Lower lobe of right lung (tissue), 2 donors: ENCODE measurements at regions not wholly inside any gene's neighbourhood (a gene's known extent, or its start where the extent isn't known, plus 50 kb on each side); places are given as distances from the start of the nearest gene placed in this dataset.

Source experiments
- ATAC-seq, 2 donors: fragments of 200-7000 bp; cut with Tn5 transposase; one replicate each; pipeline ENCODE4 v1.9.1; 2020 to 2022; ENCODE audit warnings: mild to moderate bottlenecking in 2 of 2, moderate library complexity in 2 of 2
- DNase-seq: peaks from one replicate; pipeline ENCODE4 v3.0.0-alpha.2; 2020
- H3K27ac ChIP-seq: fragments of 200-600 bp; one replicate; pipeline ENCODE4 v1.8.0; 2022
- H3K27me3 ChIP-seq: fragments of 200-600 bp; one replicate; pipeline ENCODE4 v1.8.0; 2022; ENCODE audit warnings: low read depth
- H3K36me3 ChIP-seq: fragments of 200-600 bp; one replicate; pipeline ENCODE4 v1.8.0; 2022; ENCODE audit warnings: mild to moderate bottlenecking
- H3K4me1 ChIP-seq: fragments of 200-600 bp; one replicate; pipeline ENCODE4 v1.8.0; 2022
- H3K4me3 ChIP-seq: fragments of 200-600 bp; one replicate; pipeline ENCODE4 v1.8.0; 2022; ENCODE audit warnings: mild to moderate bottlenecking
- H3K9me3 ChIP-seq: fragments of 200-600 bp; one replicate; pipeline ENCODE4 v1.8.0; 2022
- CTCF ChIP-seq: fragments of 200-600 bp; IDR thresholded peaks from one replicate; pipeline ENCODE4 v1.8.0; 2022; ENCODE audit warnings: antibody characterized with exemption, mild to moderate bottlenecking
- intact Hi-C: fragments of 100-400 bp; cut with DNase I; formaldehyde crosslinking; loops from one replicate; pipeline ENCODE4 v1.11.0; 2022
- donor health status: DM: no; HTN: yes; CAD: no; lungs with severe emphysema.

GRCh38 chr2:154978244-154978643 lies 279.7 kb downstream of the KCNJ3 start:
- TF ChIP-seq CTCF: no peak
- H3K27ac ChIP-seq: no peak overlapping the region
- no peak overlapping the region for H3K4me3 ChIP-seq
- no peaks in the 10 kb centered on the region for H3K4me1 ChIP-seq
- H3K36me3 ChIP-seq: no peaks in the 10 kb centered on the region
- no peaks in the 10 kb centered on the region for H3K9me3 ChIP-seq
- ATAC-seq: no peak
- DNase-seq: no peak
- intact Hi-C loops: no loop called here
- no peaks in the 10 kb centered on the region for H3K27me3 ChIP-seq

DNA sequence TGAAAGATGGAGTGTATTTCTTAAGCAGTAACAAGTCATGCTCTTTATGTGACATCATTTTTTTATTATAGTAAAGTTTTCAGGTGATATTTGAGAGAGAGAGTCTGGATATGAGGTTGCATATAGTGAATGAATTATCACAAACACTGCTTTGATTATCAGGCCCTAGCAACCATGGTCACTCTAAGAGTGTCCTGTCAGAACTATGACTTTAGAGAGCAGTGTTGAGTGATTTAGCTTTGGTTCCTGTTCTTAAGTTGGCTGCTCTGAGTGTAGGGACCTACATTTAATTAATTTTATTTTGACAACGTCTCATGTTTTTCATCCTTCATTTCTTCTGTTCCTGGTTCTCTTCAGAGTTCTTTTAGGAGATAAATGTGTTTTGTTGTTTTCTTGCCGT lies 275.5 kb downstream of the KCNJ3 start:
- Histone ChIP-seq H3K4me3 (no peak overlapping the region), H3K9me3 (no peaks in the 10 kb centered on the region), H3K27ac (no peak overlapping the region), H3K27me3 (no peaks in the 10 kb centered on the region), H3K36me3 (no peaks in the 10 kb centered on the region), H3K4me1 (no peaks in the 10 kb centered on the region)
- ATAC-seq: no peak
- DNase-seq: no peak
- intact Hi-C loops: no loop called here
- no peak for TF ChIP-seq CTCF

DNA sequence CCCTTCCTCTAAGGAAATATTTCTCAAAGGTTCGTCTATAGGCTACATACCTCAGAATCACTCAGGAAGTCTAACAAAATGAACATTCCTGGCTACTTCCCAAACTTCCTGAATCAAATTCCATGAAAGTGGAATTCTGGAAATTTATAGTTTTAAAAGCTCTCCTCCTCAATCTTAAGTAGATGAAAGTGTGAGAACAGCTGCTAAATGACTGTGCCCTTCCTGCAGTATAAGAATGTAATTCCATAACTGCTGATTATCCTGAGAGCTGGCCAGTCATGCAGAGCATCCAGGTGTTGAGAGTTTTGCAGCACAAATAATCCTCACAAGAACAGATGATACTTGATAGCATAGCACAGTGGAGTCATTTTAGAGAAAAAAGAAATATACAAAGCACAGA lies 265.0 kb downstream of the KCNJ3 start:
- Histone ChIP-seq H3K27me3 (no peaks in the 10 kb centered on the region), H3K36me3 (no peaks in the 10 kb centered on the region), H3K4me1 (no peaks in the 10 kb centered on the region), H3K4me3 (no peak overlapping the region), H3K9me3 (no peaks in the 10 kb centered on the region), H3K27ac (no peak overlapping the region)
- DNase-seq (no peak), ATAC-seq (no peak)
- intact Hi-C loops: no loop called here
- TF ChIP-seq CTCF: no peak

GRCh38 chr2:154961676-154962075 lies 263.2 kb downstream of the KCNJ3 start:
- no peak for TF ChIP-seq CTCF
- Histone ChIP-seq H3K27ac (no peak overlapping the region), H3K36me3 (no peaks in the 10 kb centered on the region), H3K27me3 (no peaks in the 10 kb centered on the region), H3K4me1 (no peaks in the 10 kb centered on the region), H3K9me3 (no peaks in the 10 kb centered on the region), H3K4me3 (no peak overlapping the region)
- DNase-seq (no peak), ATAC-seq (no peak)
- intact Hi-C loops: no loop called here

DNA sequence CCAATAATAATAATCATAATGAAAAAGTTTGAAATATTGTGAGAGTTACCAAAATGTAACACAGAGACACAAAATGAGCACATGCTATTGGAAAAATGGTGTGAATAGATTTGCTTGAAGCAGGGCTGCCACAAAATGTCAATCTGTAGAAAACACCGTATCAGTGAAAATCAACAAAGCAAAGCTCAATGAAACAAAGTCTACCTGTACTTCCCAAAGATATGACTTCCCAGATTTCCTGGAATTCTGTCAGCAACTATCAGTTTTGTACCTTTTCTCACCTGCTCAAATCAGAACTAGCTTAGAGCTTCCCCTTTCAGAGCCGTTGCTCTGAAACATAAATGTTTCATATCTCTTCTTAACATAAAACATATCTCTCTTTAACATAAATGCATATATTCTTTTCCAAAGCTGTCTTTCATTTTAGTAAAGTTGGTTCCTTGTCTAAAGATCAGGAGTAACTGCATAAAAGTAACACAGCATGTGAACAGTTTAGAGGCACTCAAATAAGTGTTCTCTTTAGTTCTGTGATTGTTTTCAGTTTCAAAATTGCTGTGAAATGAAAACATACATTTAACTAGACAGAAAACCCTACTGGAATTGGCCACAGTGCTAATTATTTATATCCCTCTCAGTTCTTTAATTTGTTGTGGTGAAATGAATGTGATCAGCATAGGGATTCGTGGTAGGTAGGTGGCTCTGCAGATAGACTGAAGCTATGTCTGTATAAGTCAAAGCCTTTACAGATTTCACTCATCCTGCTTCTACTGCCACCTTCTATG lies 262.5 kb downstream of the KCNJ3 start:
- ATAC-seq: no peak

More for the DNA sequence above, 262.5 kb downstream of the KCNJ3 start:
- no peak for DNase-seq
- no peak overlapping the region for H3K27ac ChIP-seq
- no peaks in the 10 kb centered on the region for H3K27me3 ChIP-seq
- no peaks in the 10 kb centered on the region for H3K4me1 ChIP-seq
- intact Hi-C loops: no loop called here
- no peaks in the 10 kb centered on the region for H3K36me3 ChIP-seq
- no peak for TF ChIP-seq CTCF
- H3K9me3 ChIP-seq: no peaks in the 10 kb centered on the region
- no peak overlapping the region for H3K4me3 ChIP-seq
